B cell (primary cell): ENCODE measurements at regions not wholly inside any gene's neighbourhood (a gene's known extent, or its start where the extent isn't known, plus 50 kb on each side); places are given as distances from the start of the nearest gene placed in this dataset.

Experiments
- ATAC-seq: fragments of 200-7000 bp; cut with Tn5 transposase; one replicate; pipeline ENCODE4 v1.10.0; 2021; ENCODE audit warnings: low read depth, mild to moderate bottlenecking, moderate number of reproducible peaks, moderate library complexity
- CTCF ChIA-PET: fragments of 350-600 bp; sonication (Branson Sonifier 250); formaldehyde crosslinking; loops from one replicate; lab custom pipeline; 2021; ENCODE audit warnings: antibody characterized with exemption, inconsistent platforms; lab: Charles Lee
- POLR2A ChIA-PET: fragments of 350-600 bp; sonication (Branson Sonifier 250); formaldehyde crosslinking; loops from one replicate; lab custom pipeline; 2021; ENCODE audit warnings: antibody characterized with exemption; lab: Charles Lee
- DNase-seq: peaks from one replicate; pipeline ENCODE4 v3.0.0; 2013
- H2AFZ ChIP-seq: 2 replicates; pipeline ENCODE4 v1.6.1; 2012; ENCODE audit warnings: mild to moderate bottlenecking, low read depth, low read length; ENCODE audit not compliant: insufficient read depth, poor library complexity, severe bottlenecking
- H3K27ac ChIP-seq, 2 donors: 1 replicate in 1 of 2; 2 replicates in 1 of 2; pipeline ENCODE4 v1.5.1; 2012 to 2013; ENCODE audit warnings: low read length in 2 of 2, mild to moderate bottlenecking in 2 of 2, moderate library complexity in 1 of 2
- H3K27me3 ChIP-seq, 4 experiments: fragments of 200-600 bp in 1 of 4; sonication (generic) in 1 of 4; replicated peaks in 1 of 4; 1 replicate in 2 of 4; 2 replicates in 2 of 4; pipeline versions ENCODE4 v1.6.1 to v1.7.0; 2013 to 2016; ENCODE audit warnings: low read length in 3 of 4, mild to moderate bottlenecking in 2 of 4, mixed read lengths in 1 of 4, moderate library complexity in 1 of 4; ENCODE audit not compliant: insufficient read depth in 4 of 4, control insufficient read depth in 3 of 4; ENCODE audit errors: control extremely low read depth in 1 of 4
- H3K36me3 ChIP-seq, 2 experiments: replicated peaks in 1 of 2; 1 replicate in 1 of 2; 2 replicates in 1 of 2; pipeline versions ENCODE4 v1.6.1 to v1.7.1; 2013; ENCODE audit warnings: low read length in 1 of 2; ENCODE audit not compliant: insufficient read depth in 2 of 2, control insufficient read depth in 1 of 2; ENCODE audit errors: control extremely low read depth in 1 of 2, extremely low read depth in 1 of 2
- H3K4me1 ChIP-seq, 2 donors: fragments of 200-600 bp in 1 of 2; sonication (generic) in 1 of 2; 1 replicate in 1 of 2; 2 replicates in 1 of 2; pipeline versions ENCODE4 v1.5.1 to v1.6.1; 2013 to 2017; ENCODE audit warnings: low read length in 2 of 2; ENCODE audit not compliant: control insufficient read depth in 2 of 2, insufficient read depth in 2 of 2
- H3K4me2 ChIP-seq: replicated peaks from 2 replicates; pipeline ENCODE3; 2012; ENCODE audit warnings: mild to moderate bottlenecking, low read depth, low read length; ENCODE audit not compliant: poor library complexity, severe bottlenecking
- H3K4me3 ChIP-seq, 5 experiments: fragments of 200-600 bp in 1 of 5; sonication (generic) in 1 of 5; 1 replicate in 3 of 5; 2 replicates in 2 of 5; pipeline versions ENCODE4 v1.5.1 to v1.7.0; 2011 to 2016; ENCODE audit warnings: low read length in 4 of 5, mild to moderate bottlenecking in 4 of 5, low read depth in 2 of 5, control low read depth in 1 of 5, moderate library complexity in 1 of 5; ENCODE audit not compliant: insufficient read depth in 1 of 5; ENCODE audit errors: control extremely low read depth in 1 of 5, extremely low read depth in 1 of 5
- H3K79me2 ChIP-seq: fragments of 200-600 bp; sonication (generic); one replicate; pipeline ENCODE4 v1.6.0; 2016; ENCODE audit warnings: low read length; ENCODE audit not compliant: control insufficient read depth, insufficient read depth
- H3K9ac ChIP-seq: fragments of 200-600 bp; sonication (generic); 2 replicates; pipeline ENCODE4 v1.6.1; 2017; ENCODE audit warnings: mild to moderate bottlenecking, low read length, moderate library complexity
- H3K9me3 ChIP-seq, 3 donors: one replicate each; pipeline versions ENCODE4 v1.6.1 to v1.7.1; 2013; ENCODE audit warnings: low read length in 2 of 3; ENCODE audit not compliant: control insufficient read depth in 2 of 3, insufficient read depth in 1 of 3; ENCODE audit errors: control extremely low read depth in 1 of 3
- H4K20me1 ChIP-seq: 2 replicates; pipeline ENCODE4 v1.6.0; 2012; ENCODE audit warnings: mild to moderate bottlenecking, low read length; ENCODE audit not compliant: insufficient read depth, control insufficient read depth, poor library complexity, severe bottlenecking
- H3K27ac Mint-ChIP-seq: one replicate; pipeline ENCODE4 v1.8.0; 2021; ENCODE audit warnings: mixed read lengths
- H3K27me3 Mint-ChIP-seq: one replicate; pipeline ENCODE4 v1.8.0; 2021; ENCODE audit warnings: mixed read lengths
- H3K4me1 Mint-ChIP-seq: one replicate; pipeline ENCODE4 v1.8.0; 2021; ENCODE audit warnings: mixed read lengths
- H3K4me3 Mint-ChIP-seq: one replicate; pipeline ENCODE4 v1.8.0; 2021; ENCODE audit warnings: mixed read lengths
- H3K9me3 Mint-ChIP-seq: one replicate; pipeline ENCODE4 v1.8.0; 2022; ENCODE audit warnings: mixed read lengths; ENCODE audit not compliant: insufficient read depth
- CTCF ChIP-seq: fragments of 200-600 bp; IDR thresholded peaks from one replicate; pipeline ENCODE4 v1.8.0; 2022; ENCODE audit warnings: antibody characterized with exemption, mild to moderate bottlenecking
- EZH2 ChIP-seq: IDR thresholded peaks from 2 replicates; pipeline ENCODE4 v1.6.1; 2012; ENCODE audit warnings: borderline replicate concordance, low read depth, mild to moderate bottlenecking, moderate library complexity, low read length; ENCODE audit not compliant: insufficient read depth, poor library complexity, severe bottlenecking
- WGBS: methylation state at CpG from one replicate; pipeline ENCODE4 v1.1.5; 2013; ENCODE audit warnings: missing lambda C conversion rate; ENCODE audit not compliant: insufficient coverage; 5-methylcytosine and 5-hydroxymethylcytosine counted together
- intact Hi-C: fragments of 100-400 bp; cut with micrococcal nuclease; formaldehyde crosslinking; loops from one replicate; pipeline ENCODE4 v1.10.0; 2022

GRCh38 chr12:94872971-94873733 is 130.3 kb downstream of the NDUFA12 start:
- peak overlapping the region; percentile 85 for H2AFZ ChIP-seq
- no peaks in the 10 kb centered on the region for H3K79me2 ChIP-seq
- peak overlapping the region; percentile 52 for H3K9ac ChIP-seq
- POLR2A ChIA-PET, result interaction anchor here (0.6 kb wide), 1 partner anchor 754 kb away, joined by 4 read pairs; no protein-coding TSS in a partner anchor
- no peaks in the 10 kb centered on the region for H4K20me1 ChIP-seq
- H3K27me3 ChIP-seq, result peaks cover 0 to 36% (median 15%) of the 10 kb centered on the region in 4 experiments
- peaks cover 0 to 2% (median 0%) of the 10 kb centered on the region in 3 donors for H3K9me3 ChIP-seq
- Mint-ChIP-seq H3K4me1 (peaks cover 40% of the 10 kb centered on the region), H3K9me3 (no peaks in the 10 kb centered on the region), H3K27ac (peak overlapping the region; percentile 17), H3K4me3 (peak overlapping the region; percentile 78), H3K27me3 (peaks cover 30% of the 10 kb centered on the region)
- H3K4me1 ChIP-seq, result peaks cover 33 to 37% of the 10 kb centered on the region in 2 donors
- no peaks in the 10 kb centered on the region for H3K36me3 ChIP-seq
- ATAC-seq, result peak; percentile 64
- H3K4me2 ChIP-seq, result peak overlapping the region; percentile 97
- CTCF ChIA-PET, result interaction anchor here (0.6 to 6.8 kb wide), 14 partner anchors 31 to 338 kb away, joined by 3 to 108 read pairs (median 6); no protein-coding TSS in a partner anchor
- H3K4me3 ChIP-seq, result peak overlapping the region in 4 of 5 experiments; percentile 22 to 70 (median 54)
- peak; percentile 56 for DNase-seq
- H3K27ac ChIP-seq, result no peak overlapping the region
- 4% methylated on average over 80 of the region's 80 CpGs for WGBS
- intact Hi-C loops, result loop anchor here (5.0 to 10.0 kb wide), 2 partner anchors 41 to 342 kb away; partner anchors contain the start of genes FGD6 and VEZT
- TF ChIP-seq CTCF (no peak), EZH2 (no peak)

- H3K9me3 ChIP-seq, result peaks cover 0 to 2% (median 0%) of the 10 kb centered on the region in 3 donors
- peaks cover 33 to 37% of the 10 kb centered on the region in 2 donors for H3K4me1 ChIP-seq
- H3K27me3 ChIP-seq, result peaks cover 0 to 35% (median 15%) of the 10 kb centered on the region in 4 experiments
- H3K36me3 ChIP-seq, result no peaks in the 10 kb centered on the region
- no peaks in the 10 kb centered on the region for H3K9me3 Mint-ChIP-seq
- POLR2A ChIA-PET, result no interaction called here
- H3K27ac Mint-ChIP-seq, result peak overlapping the region; percentile 17
- TF ChIP-seq EZH2 (no peak), CTCF (no peak)
- H3K27ac ChIP-seq, result no peak overlapping the region
- DNase-seq (no peak), ATAC-seq (no peak)
- H3K4me2 ChIP-seq, result peak overlapping the region; percentile 97
- H2AFZ ChIP-seq, result peak overlapping the region; percentile 85
- H3K79me2 ChIP-seq, result no peaks in the 10 kb centered on the region
- CTCF ChIA-PET, result interaction anchor here (1.0 to 6.8 kb wide), 7 partner anchors 57 to 338 kb away, joined by 3 to 108 read pairs (median 3); no protein-coding TSS in a partner anchor
- H3K4me1 Mint-ChIP-seq, result peaks cover 40% of the 10 kb centered on the region
- peaks cover 25% of the 10 kb centered on the region for H3K27me3 Mint-ChIP-seq
- WGBS, result 32% methylated on average over 8 of the region's 8 CpGs
- peak overlapping the region; percentile 78 for H3K4me3 Mint-ChIP-seq
- peak overlapping the region in 3 of 5 experiments; percentile 42 to 70 (median 65) for H3K4me3 ChIP-seq
- intact Hi-C loops, result loop anchor here (5.0 to 10.0 kb wide), 2 partner anchors 40 to 342 kb away; partner anchors contain the start of genes FGD6 and VEZT
- no peaks in the 10 kb centered on the region for H4K20me1 ChIP-seq
- H3K9ac ChIP-seq, result peak overlapping the region; percentile 52
Observed at GRCh38 chr12:94872671-94872970, 130.9 kb downstream of the NDUFA12 start.
